ENCODE measurements at regions not wholly inside any gene's neighbourhood (a gene's known extent, or its start where the extent isn't known, plus 50 kb on each side); places are given as distances from the start of the nearest gene placed in this dataset.

DNA sequence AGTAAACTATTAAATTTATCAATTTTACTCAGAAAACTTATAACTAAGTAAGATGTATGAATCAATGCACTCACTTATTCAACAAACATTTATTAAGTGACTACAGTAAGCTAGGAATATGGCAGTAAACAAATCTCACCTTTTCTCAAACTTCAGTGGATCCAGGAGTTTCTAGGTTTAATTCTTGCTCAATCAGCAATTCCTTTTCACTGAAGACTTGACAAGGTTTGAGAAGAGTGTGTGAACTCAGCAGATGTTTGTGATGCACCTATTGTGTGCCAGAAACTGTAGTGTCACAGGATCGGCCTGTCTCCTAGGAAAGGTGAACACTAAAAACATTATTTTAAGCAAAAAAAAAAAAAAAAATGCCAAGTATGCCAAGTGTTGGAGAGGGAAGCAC is 167.8 kb downstream of the ALG10 start:
- intact Hi-C loops (cut with DNase I) = no loop called here
- no peaks in the 10 kb centered on the region for H3K36me3 ChIP-seq
- H3K4me1 ChIP-seq = no peaks in the 10 kb centered on the region
- no peaks in the 10 kb centered on the region for H3K9me3 ChIP-seq
- no peak for DNase-seq (ENCODE audit: low spot score in 2 of 2)
- no peak overlapping the region for H3K27ac ChIP-seq
- no peaks in the 10 kb centered on the region for H3K27me3 ChIP-seq
- H3K4me3 ChIP-seq = no peak overlapping the region
- TF ChIP-seq, protein P1, sequence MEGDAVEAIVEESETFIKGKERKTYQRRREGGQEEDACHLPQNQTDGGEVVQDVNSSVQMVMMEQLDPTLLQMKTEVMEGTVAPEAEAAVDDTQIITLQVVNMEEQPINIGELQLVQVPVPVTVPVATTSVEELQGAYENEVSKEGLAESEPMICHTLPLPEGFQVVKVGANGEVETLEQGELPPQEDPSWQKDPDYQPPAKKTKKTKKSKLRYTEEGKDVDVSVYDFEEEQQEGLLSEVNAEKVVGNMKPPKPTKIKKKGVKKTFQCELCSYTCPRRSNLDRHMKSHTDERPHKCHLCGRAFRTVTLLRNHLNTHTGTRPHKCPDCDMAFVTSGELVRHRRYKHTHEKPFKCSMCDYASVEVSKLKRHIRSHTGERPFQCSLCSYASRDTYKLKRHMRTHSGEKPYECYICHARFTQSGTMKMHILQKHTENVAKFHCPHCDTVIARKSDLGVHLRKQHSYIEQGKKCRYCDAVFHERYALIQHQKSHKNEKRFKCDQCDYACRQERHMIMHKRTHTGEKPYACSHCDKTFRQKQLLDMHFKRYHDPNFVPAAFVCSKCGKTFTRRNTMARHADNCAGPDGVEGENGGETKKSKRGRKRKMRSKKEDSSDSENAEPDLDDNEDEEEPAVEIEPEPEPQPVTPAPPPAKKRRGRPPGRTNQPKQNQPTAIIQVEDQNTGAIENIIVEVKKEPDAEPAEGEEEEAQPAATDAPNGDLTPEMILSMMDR (IDR thresholded peaks at IDR 0.05) = no peak

DNA sequence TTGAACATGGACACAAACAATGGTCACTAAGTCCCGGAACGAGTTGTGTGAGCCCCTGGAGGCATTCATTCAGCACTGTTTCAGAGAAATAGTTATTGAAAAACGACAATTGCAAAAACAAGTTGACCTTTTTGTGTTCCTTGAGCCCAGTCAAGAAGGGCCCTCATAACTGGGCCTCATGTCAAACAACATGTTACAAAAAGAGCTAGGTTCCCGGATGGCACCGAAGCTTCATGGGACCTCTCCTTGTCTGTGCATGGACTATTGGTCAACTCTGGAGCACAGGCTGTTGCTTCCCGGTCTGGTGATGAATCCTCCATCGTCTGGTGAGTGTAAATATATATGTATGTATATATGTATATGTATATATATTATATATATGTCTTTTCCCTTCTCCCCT is 176.6 kb downstream of the ALG10 start:
- no peak for DNase-seq (ENCODE audit: low spot score in 2 of 2)
- TF ChIP-seq, protein P1 (IDR thresholded peaks at IDR 0.05) = no peak
- no peaks in the 10 kb centered on the region for H3K9me3 ChIP-seq

DNA sequence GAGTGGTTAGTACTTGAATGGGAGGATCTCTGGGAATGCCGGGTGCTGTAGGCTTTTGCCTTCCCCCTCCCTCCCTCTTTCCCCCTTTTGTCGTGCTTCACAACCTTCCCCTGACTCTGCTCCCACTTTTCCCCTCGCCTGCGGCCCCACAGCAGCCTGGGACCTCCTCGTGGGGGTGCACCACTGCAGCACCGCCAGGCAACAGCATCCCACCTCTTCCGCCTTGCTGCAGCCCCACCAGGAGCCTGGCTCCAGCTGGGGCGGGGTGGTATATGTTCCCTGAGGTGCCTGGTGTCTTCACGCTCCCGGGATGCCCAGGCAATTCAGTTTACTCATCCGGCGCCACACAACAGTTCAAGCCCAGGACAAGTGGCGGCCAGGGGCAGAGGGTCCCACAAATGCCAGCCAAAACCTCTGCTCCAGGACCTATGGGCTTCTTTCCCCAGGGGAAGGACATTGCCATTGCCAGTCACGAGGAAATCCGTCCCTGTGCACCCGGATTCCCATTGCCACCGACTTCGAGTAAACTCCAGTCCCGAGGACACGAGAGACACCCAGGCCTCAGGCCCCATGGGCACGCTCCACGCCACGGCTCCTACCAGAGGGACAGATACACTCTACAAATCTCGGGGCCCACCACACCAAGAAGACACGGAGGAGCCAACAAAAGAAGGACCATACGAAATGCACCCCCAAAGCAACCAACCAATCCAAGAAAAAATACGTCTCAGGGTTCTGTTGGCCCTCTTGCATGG is 181.7 kb downstream of the ALG10 start:
- Histone ChIP-seq H3K4me3 (no peak overlapping the region), H3K9me3 (no peaks in the 10 kb centered on the region), H3K27ac (no peak overlapping the region), H3K4me1 (no peaks in the 10 kb centered on the region), H3K27me3 (no peaks in the 10 kb centered on the region), H3K36me3 (no peaks in the 10 kb centered on the region)
- TF ChIP-seq, protein P1 (IDR thresholded peaks at IDR 0.05) = no peak
- intact Hi-C loops (cut with DNase I) = no loop called here
- DNase-seq (ENCODE audit: low spot score in 2 of 2) = no peak

More for the DNA sequence above, 176.6 kb downstream of the ALG10 start:
- Histone ChIP-seq H3K27ac (no peak overlapping the region), H3K27me3 (no peaks in the 10 kb centered on the region), H3K36me3 (no peaks in the 10 kb centered on the region), H3K4me3 (no peak overlapping the region), H3K4me1 (no peaks in the 10 kb centered on the region)
- intact Hi-C loops (cut with DNase I) = no loop called here

DNA sequence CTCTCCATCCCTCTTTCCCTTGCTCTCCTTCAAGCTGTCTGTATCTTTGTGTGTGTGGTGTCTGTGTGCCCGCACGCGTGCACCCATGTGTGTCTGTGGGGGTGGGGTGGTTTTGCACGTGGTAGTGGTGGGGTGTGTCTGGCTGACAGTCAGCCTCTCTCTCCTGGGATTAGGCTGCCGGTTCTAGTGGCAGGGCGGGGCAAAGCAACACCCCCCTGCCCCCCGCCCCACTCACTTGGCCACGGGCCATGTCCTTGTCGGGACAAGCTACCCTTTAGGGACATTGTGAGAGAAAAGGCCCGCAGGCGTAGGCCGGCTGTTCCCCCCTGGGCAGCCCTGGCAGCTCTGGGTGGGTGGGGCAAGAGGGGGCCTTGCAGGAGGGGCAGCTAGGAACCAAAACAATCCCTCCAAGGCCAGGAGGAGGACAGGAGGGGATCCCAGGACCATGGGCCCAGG is 182.6 kb downstream of the ALG10 start:
- TF ChIP-seq, protein P1 (IDR thresholded peaks at IDR 0.05) = no peak
- Histone ChIP-seq H3K4me3 (no peak overlapping the region), H3K36me3 (no peaks in the 10 kb centered on the region), H3K27ac (no peak overlapping the region), H3K27me3 (no peaks in the 10 kb centered on the region), H3K4me1 (no peaks in the 10 kb centered on the region), H3K9me3 (no peaks in the 10 kb centered on the region)
- intact Hi-C loops (cut with DNase I) = no loop called here
- no peak for DNase-seq (ENCODE audit: low spot score in 2 of 2)

DNA sequence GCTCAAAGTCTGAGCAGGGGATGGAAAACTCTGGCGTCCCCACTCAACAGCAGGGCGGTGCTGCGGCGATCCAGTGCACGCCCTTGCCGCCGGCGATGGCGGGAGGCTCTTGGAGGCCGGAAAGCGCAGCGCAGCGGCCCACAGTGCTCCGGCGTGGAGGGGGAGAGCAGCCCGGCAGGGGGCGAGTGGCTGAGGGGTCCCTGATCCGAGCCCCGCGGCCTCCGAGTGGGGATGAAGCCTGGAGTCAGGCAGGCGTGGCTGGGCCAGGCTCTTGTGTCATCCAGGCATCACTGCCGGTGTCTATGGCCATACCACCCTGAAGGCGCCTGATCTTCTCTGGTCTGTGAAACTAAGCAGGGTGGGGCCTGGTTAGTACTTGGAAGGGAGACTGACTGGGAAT is 183.1 kb downstream of the ALG10 start:
- H3K9me3 ChIP-seq = no peaks in the 10 kb centered on the region
- no peak overlapping the region for H3K27ac ChIP-seq
- H3K4me1 ChIP-seq = no peaks in the 10 kb centered on the region
- TF ChIP-seq, protein P1 (IDR thresholded peaks at IDR 0.05) = no peak
- intact Hi-C loops (cut with DNase I) = no loop called here
- no peak for DNase-seq (ENCODE audit: low spot score in 2 of 2)
- H3K36me3 ChIP-seq = no peaks in the 10 kb centered on the region
- no peak overlapping the region for H3K4me3 ChIP-seq
- no peaks in the 10 kb centered on the region for H3K27me3 ChIP-seq

All from ascending aorta (tissue), 2 donors.